Fibroblast of skin of scalp (primary cell): ENCODE measurements at regions not wholly inside any gene's neighbourhood (a gene's known extent, or its start where the extent isn't known, plus 50 kb on each side); places are given as distances from the start of the nearest gene placed in this dataset.
"Not testable (repeated sequence)": the region's sequence is repeated elsewhere in the genome, so short reads cannot be mapped to it uniquely, and the experiment has no call there.

ENCODE experiments used
- DNase-seq: peaks from one replicate; pipeline ENCODE4 v3.0.0-alpha.2; 2013

DNA sequence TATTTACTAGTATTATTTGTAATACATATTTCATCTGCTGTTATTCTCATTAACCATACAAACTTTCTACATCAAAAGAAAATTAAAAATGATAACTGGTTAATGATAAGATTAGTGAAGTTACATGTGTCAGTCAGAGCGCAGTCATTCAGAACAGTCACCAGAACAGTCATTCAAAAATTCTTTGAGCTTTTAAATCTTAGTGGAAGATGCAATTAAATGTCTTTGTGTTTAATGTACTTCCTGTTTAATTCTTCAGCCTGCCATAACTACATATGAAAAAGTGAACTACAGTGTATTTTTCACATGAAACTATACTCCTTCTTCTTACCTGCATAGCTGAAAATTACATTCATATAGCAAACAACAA lies 179.7 kb upstream of the NDST4 start:
- DNase-seq: no peak

DNA sequence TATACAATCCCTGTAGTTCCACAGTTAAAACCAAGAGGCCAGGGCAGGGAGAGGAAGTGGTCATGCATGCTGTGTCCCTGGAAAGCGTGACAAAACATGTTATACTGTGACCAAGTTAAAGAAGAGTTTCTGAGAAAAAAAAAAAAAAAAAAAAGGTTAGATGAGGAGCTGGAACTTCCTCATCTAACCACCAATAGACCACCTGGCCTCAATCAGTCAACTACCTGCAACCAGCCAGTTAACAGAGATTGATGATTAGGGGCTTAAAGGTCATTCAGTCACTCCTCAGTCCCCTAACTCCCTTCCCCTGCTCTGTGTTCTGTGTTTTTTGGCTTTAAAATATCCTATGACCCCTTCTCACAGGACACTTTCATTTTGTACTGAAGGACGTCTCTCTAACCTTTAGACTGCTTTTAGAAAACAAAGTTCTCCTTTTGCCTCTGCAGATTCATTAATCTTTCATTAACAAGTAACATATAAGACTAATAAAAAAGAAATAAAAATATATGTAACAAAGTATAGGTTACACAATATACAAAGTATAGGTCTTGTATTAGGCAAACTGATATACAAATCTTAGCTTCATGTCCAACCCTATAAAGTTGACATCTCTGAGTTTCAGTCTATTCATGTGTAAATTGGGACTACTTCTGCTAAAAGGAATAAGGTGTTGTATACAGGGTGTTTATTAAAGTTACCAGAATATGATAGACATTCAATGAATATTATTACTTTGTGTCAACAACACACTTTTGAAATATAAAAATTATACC lies 179.1 kb upstream of the NDST4 start:
- DNase-seq: no peak

DNA sequence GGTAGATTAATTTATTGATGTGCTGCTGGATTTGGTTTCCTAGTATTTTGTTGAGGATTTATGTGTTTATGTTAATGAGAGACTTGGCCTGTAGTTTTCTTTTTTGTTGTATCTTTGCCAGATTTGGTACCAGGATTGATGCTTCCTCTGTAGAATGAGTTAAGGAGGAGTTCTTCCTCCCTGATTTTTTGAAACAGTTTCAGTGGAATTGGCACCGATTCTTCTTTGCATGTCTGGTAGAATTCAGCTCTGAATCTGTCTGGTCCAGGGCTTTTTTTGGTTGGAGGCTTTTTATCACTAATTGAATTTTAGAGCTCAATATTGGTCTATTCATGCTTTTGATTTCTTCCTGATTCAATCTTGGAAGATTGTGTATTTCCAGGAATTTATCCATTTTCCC lies 174.0 kb upstream of the NDST4 start:
- no peak for DNase-seq

DNA sequence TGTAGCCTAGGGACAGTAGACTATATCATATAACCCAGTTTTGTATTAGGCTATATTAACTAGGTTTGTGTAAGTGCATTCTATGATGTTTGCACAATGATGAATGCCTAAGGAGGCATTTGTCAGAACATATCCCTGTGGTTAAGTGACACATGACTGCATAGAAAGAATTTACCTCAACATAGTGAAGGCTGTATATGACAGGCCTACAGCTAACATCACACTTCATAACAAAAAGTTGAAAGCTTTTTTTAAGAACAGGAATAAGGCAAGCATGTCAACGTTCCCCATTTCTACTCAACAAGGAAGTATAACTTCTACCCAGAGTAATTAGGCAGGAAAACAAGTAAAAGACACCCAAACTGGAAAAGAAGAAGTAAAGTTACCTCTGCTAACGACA lies 165.9 kb upstream of the NDST4 start:
- DNase-seq: no peak

DNA sequence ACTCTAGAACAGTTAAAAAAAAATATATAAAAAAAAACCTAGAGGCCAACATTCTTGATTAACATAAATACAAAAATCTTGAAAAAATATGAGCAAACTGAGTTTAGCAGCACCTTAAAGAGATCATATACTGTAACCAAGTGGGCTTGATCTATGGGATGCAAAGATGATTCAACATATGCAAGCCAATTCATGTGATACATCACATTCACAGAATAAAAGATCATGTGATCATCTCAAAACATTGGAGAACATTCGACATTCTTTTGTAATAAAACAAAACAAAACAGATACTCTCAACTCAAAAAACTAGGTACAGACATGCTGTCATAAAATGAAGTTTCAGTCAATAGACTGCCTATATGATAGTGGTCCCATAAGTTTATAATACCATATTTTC lies 165.4 kb upstream of the NDST4 start:
- no peak for DNase-seq

DNA sequence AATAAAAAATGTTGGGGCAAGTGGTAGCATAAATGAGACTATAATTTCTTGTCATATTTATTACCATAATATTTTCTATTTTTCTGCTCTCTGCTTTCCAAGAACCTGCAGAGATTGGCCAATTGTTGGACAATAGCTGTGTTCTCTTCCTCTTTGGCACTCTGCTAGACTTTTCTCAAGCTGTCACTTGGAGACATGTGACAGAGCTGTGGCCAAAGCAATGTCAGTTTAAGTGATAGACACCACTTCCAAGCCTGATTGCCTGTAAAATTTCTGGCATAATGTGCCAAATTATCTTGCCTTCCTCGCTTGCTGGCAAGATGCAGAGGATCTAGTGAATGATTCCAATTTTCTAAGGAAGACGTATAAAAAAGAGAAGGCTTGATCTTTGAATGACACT lies 162.2 kb upstream of the NDST4 start:
- no peak for DNase-seq

DNA sequence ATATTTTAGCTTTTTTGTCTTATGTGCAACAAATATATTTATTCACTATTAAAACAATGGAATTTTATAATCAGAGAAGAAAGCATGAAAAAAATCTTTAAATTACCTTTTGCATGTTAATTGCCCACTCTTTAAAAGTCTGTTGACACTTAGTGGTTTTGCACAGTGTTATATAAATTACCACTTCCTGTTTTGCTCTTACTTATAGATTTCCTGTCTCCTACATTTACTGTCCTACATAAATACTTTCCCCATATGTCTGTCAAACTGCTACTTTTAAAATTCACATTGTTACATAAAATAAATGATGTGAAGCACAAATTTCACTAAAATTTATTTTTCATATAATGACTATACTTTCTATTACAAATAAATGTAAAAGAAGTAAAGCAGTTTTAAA lies 161.1 kb upstream of the NDST4 start:
- no peak for DNase-seq

DNA sequence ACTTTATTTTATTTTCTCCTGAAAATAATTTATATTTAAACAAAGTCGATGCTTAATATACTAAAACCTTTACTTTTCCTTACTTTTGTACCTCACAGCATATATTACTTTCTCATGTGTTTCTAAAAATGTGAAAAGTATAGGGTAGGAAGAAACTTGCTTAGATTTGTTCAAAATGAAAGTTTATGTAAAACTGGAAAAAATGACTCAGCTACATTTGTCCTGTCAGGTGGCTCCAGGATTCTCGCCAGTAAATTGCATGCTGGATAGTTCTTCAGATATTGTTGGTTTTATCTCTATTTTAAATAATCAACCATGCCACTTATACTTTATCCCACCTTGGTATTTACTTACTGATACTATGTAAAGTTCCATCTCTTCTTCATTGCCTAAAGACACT lies 159.2 kb upstream of the NDST4 start:
- no peak for DNase-seq

DNA sequence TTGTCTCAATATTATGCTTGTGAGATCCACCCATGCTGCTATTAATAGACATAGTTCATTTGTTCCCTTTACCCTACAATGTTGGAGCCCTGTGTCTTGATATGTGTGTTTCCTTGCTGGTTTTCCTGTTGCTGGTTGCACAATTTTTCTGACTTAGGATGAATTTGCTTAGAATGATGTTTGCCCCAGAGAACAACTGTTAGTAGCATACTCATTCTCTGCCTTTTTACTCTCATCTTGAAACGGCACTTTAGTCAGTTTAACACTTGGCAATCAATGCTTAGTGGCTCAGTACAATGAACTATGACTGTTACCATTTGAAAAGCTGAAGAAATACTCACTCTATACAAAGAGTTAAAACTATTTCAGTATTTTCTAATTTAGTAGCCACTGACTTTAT lies 158.8 kb upstream of the NDST4 start:
- no peak for DNase-seq

DNA sequence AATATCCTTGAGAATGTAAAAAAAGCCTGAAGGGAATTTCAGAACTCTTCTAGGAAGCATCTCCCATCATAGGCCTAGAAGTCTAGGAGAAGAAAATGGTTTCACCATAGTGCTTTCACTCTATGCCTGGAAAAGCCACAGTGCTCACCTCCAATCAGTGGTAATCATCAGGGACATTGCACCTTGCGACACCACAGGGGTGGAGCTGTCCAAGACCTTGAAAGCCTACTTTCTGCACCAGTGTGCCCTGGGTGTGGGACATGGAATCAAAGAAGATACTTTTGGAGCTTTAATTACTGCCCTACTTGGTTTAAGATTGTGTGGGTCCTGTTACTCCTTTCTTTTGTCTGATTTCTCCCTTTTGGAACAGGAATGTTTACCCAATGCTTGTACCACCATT lies 146.8 kb upstream of the NDST4 start:
- no peak for DNase-seq

DNA sequence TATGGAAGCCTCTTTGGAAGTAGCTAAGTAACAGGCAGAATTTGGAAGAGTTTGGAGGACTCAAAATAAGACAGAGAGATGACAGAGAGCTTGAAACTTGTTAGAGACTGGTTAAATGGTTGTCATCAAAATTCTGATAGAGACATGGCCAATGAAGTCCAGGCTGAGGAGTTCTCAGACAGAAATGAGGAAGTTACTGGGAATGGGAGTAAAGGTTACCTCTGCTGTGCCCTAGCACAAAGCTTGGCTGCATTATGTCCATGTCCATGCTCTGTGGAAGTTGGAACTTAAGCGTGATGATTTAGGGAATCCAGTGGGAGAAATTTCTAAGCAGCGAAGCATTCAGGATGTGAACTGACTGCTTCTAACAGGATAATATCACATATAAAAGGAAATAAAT lies 146.2 kb upstream of the NDST4 start:
- no peak for DNase-seq

DNA sequence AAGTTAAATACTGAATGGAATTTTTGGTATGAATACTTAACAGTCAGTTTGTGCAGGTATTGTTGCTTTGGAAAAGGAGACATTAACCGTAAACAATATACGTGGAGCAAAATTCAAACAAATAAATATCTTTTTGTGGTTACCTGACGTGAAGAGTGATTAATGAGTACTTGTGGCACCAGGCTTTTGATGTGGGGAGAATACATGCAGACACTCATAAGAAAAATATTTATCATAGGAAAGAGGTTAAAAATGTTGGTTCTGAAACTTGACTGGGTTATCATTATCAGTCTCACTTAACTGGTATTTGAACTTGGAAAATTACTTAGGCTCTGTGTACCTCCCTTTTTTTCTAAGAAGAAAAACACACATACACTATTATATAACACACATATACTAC lies 136.4 kb upstream of the NDST4 start:
- DNase-seq: no peak

DNA sequence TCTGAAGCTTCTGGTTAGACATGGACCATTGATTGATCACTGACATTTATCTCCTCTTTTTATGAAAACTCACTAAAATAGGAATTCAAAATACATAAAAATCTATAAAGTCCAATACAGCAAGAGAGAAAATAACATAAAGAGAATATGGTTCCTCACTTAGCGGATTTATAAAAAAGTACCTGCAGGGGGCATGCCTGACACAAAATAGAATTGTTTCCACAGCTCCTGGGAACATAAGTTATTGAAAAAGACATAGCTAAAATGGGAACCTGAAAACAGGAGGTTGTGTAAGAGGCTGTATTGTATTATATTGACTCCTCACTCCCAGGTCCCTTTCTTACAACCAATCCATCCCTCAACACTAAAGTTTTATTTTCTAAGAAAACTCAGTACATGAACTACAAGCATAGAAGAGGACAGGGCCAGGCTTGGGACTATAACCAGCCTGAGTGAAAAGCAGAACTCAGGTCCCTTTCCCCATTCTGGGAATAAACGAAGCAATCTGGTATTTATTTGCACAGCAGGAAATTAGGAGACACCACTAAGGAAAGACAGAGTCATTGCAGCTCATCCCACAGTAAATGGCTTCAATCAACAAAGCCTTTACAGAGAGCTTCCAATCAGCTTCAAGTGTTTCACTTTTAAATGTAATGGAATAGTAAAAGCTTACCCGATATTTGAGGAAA lies 121.1 kb upstream of the NDST4 start:
- peak; percentile 2 for DNase-seq

DNA sequence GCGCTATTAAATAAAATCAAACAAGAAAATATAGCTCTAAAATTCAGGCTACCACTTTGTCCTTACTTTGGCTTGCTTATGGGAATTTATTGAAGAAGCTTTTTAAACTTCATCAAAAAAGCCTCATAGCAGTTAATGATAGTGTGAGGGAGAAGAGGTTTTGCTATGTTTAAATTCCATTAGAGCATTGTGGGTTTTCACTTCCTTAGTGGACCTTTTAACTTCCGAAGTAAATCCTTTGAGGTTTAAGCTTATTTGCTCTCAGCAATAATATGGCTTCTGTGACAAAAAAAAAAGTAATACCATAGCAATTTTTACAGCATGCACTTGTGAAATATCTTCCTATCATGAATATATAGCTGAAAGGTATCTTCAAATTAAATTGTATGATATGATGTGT lies 120.2 kb upstream of the NDST4 start:
- no peak for DNase-seq

DNA sequence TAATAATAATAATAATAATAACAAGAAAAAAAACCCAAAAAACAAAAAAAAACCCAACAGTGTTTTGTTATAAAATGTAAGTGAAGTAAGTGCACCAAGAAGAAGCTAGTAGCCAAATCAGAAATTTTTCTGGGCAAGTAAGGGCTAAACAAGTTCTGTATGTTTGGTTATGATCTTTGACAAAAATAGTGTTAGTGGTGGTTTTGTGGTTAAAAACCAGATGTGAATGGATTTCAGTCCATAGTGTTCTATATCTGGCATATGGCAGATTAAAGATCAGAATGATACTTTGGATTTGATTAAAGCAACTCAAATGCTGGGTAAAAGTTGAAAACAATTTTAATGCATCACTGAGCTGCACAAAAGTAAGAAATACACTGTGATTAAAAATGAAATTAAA lies 116.5 kb upstream of the NDST4 start:
- no peak for DNase-seq

DNA sequence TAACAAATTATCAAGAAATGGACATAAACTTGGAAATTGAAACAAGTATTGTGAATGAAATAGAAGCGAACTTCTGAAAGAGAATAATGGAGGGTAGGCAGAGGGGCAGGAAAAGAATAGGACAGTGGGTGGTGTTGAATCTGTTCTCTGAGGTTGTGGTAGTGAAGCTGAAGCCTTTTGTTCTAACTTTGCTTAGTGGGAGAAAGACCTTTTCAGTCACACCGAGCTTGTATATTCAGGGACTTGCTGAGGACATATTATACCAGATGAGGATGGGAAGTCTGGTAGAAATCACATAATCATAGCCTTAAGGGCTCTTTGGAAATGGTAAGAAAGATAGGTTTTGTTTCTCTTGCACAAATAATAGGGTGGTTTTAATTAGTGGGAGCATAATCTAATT lies 115.4 kb upstream of the NDST4 start:
- DNase-seq: no peak

DNA sequence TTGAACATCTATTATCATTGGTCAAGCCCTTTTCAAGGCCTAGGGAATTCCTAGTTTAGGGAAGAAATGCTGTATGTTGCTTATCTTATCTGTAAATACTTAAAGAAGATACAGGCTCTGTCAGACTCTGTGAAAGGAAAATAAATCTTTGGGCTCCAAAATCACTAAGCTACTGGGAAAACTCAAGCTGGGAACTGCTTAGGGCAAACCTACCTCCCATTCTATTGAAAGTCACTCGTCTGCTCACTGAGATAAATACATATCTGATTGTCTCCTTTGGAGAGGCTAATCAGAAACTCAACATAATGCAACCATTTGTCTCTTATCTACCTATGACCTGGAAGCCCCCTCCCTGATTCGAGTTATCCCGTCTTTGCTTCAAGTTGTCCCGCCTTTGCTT lies 108.6 kb upstream of the NDST4 start:
- DNase-seq: no peak

DNA sequence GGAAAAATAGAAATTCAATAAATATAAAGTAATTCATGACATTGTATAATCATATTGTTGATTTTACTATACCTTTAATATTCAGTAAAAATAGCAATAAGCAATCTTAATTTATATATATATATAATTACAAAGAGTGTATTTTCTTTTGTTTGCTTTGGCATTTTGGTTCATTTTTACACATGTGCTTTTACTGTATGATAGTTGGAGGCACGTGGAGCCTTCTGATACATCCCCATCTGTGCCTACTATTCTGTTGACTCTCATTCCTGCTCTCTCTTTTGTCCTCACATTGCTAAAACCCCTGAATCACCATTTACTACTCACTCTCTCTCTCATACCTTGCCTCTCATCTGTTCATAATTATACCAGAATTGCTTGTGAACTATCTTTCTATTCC lies 106.4 kb upstream of the NDST4 start:
- DNase-seq: no peak

DNA sequence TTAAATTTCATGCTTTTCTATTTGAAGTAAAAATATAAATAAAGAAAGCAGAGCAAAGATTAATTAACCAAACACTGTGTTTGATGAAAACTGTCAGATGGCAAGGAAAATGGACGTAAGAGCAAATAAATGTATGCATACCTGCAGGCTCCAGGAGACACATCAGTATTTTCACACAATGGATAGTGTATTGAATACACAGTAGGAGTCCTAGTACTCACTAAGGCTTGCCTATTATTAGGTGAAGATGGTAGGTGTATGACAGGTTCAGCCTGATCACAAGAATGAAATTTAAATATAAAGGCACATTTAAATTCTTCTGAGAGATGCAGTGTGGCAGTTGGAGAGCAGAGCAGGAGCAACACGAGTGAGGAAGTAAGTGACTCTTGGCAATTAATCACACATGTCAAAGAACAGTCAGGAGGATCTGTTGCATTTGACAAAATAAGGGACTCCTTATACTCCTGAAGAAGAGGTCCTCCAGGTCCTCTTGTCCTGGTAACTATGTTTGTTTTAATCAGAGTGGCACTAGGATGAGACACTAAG lies 106.0 kb upstream of the NDST4 start:
- DNase-seq: no peak

DNA sequence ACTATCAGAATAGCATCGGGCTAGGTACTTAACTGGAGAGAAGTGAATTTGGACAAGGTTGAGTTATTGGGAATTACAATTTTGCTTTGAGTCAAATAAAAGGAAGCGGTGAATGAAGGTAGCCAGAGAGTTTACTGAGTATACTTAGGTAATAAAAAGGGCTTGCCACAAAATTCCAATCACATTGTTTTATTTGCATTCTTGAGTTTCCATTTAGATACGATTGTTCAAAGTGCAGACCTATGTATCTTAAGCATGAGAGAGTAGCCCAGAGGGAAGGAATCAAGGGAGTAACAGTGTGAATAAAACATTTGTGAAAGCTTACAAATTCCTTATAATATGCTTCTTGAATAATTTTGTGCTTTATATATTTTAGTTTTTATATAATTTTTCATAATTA lies 102.5 kb upstream of the NDST4 start:
- DNase-seq: no peak

DNA sequence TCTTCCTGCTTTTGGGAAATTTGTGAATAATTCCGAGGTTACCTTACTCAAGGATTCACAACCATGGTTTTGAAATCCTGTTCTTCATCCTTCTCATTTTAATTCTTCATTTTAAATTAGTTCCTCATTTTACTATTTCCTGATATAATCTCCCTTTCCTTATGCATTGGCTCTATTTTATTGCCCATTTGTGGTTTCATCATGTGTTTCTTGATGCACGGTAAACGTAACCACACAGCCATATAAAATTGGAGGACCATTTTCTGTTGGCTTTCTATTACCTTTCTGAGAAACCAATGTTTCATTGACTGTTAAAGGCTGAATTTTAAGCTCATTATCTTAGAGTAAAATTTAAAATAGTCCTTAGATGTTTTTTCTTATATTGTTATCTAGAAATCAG lies 100.3 kb upstream of the NDST4 start:
- DNase-seq: no peak

DNA sequence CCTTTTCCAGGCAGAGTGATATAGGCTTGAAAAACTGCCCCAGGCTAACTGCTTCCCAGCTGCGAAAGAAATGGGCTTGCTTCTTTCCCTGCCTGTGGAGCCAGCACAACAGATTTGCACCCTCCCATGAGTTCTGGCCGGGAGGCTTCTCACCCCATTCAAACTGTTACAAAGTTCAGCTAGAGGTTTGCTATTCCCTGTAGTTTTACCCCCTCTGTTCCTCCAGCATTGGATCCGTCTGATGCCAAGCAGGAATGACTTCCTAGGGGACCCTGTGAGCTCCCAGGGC lies 87.6 kb upstream of the NDST4 start:
- DNase-seq: no peak

DNA sequence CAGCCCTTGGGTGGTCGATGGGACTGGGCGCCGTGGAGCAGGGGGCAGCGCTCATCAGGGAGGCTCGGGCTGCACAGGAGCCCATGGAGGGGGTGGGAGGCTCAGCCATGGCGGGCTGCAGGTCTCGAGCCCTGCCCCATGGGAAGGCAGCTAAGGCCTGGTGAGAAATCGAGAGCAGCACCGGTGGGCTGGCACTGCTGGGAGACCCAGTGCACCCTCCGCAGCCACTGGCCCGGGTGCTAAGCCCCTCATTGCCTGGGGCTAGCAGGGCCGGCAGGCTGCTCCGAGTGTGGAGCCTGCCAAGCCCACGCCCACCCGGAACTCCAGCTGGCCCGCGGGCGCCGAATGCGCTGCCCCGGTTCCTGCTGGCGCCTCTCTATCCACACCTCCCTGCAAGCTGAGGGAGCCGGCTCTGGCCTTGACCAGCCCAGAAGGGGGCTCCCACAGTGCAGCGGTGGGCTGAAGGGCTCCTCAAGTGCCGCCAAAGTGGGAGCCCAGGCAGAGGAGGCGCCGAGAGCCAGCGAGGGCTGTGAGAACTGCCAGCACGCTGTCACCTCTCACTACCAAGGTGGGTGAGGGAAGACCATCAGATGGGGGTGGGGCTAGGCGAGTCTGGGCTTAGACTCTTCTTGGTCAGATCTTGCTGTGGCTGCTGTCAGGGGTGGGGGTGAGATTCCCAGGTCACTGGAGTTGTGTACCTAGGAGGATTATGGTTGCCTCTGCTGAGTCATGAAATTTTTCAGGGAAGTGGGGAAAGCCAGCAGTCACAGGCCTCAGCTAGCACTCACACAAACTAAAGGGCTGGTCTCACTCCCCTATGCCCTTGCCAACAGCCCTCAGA lies 87.0 kb upstream of the NDST4 start:
- DNase-seq: not testable (repeated sequence)

DNA sequence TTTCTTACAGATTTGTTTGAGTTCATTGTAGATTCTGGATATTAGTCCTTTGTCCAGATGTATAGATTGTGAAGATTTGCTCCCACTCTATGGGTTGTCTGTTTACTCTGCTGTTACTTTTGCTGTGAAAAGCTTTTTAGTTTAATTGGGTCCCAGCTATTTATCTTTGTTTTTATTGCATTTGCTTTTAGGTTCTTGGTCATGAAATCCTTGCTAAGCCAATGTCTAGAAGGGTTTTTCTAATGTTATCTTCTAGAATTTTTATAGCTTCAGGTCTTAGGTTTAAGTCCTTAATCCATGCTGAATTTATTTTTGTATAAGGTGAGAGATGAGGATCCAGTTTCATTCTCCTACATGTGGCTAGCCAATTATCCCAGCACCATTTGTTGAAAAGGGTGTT lies 81.2 kb upstream of the NDST4 start:
- DNase-seq: not testable (repeated sequence)
